GM18507 (cell line): ENCODE measurements at regions not wholly inside any gene's neighbourhood (a gene's known extent, or its start where the extent isn't known, plus 50 kb on each side); places are given as distances from the start of the nearest gene placed in this dataset.
"Not testable (repeated sequence)": the region's sequence is repeated elsewhere in the genome, so short reads cannot be mapped to it uniquely, and the experiment has no call there.

ENCODE experiments used
- DNase-seq: peaks from one replicate; pipeline ENCODE4 v3.0.0; 2011; ENCODE audit warnings: low read depth; ENCODE audit not compliant: insufficient read length; ENCODE audit errors: extremely low spot score
- FAIRE-seq: peaks from 2 replicates; lab custom pipeline; 2011; peaks lifted over from hg19 to GRCh38; lab: Jason Lieb, UNC

DNA sequence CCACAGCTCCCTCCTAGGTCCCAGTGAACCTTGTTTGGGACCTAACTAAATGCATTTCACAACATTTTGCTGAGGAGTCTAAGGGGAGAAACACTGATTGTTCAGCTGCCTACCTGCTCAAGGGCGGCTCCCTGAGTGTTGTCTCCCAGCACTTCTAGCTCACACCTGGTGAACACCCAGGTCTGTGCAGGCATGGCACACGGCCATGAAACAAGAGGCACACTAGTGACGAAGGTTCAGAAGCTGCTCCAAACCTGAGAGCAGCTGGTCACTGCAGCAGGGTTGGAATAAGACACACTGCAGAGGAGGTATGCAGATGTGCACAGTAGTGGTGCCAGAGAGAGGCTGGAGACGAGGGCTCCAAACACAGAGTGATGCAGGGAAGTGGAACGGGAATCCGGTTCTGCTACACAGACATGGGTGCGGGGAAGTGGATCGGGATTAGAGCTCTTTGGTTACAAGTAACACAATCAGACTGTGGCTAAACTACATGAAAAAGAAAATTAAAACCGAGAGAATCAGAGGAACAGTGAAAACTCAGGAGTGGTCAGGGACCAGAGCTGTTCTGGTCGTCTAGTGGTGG is 486.1 kb upstream of the CDH4 start:
- FAIRE-seq (no peak), DNase-seq (no peak)

DNA sequence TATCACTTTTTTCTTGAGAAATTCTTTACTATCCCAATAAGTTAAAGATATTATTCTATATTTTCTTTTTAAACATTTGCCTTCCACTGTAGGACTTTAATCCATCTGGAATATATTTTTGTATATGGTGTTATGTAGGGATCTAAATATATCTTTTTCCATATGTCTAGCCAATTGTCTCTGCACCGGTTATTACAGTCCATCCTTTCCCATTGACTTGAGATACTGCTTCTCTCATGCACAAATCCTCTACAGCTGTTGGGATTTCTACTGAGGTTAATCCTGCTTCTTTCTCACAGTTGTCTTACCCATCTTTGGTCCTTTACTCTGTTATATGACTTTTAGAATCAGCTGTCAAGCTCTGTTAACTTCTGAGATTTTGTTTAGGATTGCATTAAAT is 483.8 kb upstream of the CDH4 start:
- FAIRE-seq (no peak), DNase-seq (no peak)

DNA sequence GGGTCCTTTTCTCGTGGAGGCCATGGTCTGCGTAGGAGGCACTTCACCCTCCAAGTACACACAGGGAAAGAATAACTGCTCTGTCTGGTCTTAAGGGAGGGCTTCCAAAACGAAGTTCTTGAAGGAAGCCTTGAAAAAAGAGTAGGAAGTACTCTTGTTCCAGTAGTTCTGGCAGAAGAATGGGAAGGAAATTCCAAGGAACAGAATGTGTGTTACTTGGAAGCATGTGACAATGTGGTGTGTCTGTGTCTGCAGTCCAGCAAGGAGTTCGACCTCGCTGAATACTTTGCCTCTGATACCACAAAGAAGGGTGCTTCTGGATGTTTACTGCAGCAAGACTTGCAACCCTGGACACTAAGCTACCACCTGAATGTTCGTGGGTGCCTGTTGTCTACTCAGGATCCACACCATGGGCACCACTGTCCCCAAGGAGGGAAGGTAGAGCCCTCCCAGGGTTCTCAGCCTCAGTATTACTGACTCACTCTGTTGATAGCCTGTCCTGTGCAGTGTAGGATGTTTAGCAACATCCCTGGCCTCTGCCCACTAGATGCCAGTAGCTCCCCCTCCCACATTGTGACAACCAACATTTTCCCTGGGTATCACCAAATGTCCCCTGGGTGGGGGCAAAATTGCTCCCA is 471.6 kb upstream of the CDH4 start:
- no peak for DNase-seq
- FAIRE-seq: no peak

DNA sequence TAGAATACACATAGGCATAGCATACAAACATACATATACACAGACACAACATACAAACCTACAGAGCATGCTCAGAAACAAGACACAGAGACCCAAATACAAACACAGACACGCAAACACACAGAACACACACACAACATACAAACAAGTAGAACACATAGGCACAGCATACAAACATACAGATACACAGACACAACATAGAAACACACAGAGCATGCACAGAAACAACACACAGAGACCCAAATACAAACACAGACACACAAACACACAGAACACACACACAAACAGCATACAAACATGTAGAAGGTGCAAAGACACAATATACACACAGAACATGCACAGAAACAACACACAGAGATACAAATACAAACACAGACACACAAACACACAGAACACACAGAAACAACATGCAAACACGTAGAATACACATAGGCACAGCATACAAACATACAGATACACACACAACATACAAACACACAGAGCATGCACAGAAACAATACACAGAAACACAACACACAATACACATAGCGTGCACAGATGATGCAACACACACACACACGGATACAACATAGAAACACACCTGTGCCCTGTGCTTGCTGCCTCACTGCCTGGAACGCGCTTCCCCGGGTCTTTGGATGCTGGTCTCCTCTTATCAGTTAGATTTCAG is 469.0 kb upstream of the CDH4 start:
- FAIRE-seq (no peak), DNase-seq (no peak)

DNA sequence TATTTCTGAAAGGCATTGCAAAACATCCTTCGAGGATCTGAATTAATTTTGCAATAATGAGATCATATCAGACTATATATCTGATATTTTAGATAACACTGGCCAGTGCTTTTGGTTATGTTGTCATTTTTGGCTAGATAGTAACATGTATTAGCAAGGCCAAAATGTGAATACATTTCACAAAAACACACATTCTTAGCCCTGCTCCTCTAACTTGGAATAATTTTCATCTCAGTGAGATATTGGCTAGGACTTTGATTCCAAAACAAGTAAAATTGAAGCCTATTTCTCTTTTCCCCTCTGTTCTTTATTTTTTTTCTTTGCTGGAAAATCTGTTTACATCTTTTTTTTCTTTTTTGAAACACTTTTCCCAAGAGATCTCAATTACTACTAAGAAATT is 466.8 kb upstream of the CDH4 start:
- no peak for FAIRE-seq

DNA sequence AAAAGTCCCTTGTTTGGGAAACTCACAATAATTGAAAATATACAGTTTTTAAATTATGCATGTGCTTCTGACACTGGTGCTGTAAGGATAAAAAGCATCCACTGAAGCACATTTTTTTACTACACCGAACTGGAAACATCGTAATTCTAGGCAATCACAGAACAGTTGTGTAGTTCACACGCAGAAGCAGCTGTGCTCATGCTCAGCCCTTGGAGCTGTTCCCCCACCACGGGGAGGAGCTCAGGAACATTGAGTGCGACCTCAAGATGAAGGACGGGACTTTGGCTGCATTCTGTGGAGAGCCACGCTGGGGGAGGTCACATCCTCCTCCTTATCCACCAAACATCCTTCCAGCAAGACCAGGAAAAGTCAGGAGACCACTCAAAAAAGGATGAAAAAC is 466.3 kb upstream of the CDH4 start:
- DNase-seq (no peak), FAIRE-seq (no peak)

More for the DNA sequence above, 466.8 kb upstream of the CDH4 start:
- no peak for DNase-seq

DNA sequence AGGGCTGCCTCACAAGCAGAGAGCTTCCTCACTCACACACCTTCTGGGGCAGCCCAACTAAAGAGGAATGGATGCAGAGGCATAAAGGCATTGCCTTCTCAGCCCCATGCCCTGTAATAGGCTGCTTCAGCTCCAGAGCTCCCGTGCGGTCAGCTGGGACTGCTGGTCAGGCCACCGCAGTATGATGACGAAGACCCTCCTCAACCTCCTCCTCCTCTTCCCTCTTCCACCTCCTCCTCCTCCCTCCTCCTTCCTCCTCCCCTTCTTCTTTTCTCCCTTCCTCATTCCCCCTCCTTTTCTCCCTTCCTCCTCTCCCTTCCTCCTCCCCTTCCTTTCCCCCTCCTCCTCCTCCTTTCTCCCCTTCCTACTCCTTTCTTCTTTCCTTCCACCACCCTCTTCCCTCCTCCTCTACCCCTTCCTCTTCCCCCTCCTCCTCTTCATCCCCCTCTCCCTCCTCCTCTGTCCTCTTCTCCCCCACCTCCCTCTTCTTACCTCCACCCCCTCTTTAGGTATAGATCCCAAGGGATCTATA is 465.3 kb upstream of the CDH4 start:
- FAIRE-seq: no peak
- DNase-seq: no peak

DNA sequence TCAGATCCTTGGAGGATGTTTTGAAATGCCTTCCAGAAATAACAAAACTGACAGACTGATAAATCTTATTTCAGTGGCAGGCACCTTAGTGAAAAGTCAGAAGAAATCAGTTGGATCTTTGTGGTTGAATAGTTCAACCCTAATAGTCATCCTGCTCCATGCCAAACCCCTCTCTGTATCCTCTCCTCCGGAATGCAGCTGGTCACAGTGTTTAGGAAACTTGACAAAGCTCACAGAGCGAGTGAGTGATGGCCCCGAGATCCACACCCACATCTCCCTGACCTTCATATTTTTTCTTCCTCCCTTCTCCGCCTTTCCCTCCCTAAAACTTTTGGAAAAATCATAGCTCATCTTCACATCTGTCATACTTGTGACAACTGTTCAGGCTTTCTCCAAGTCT is 464.8 kb upstream of the CDH4 start:
- no peak for FAIRE-seq
- no peak for DNase-seq

DNA sequence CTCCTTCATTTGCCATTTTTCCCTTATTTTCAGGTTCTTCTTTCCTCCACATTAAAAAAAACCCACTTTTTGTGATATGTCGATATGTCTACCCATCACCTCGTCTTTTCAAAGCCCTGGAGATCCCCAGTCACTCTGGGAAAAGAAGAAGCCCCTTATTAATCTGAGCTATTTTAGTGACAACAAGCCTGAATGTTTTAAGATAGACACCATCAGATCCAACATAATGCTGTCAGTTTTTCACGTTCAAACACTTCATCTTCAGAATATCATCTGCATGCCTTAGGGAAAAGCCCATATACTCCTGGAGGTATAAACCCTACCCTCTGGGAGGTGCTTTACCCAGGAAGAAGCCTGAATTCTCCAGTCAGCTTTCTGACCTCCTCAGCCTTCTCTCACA is 464.0 kb upstream of the CDH4 start:
- FAIRE-seq (no peak), DNase-seq (no peak)

DNA sequence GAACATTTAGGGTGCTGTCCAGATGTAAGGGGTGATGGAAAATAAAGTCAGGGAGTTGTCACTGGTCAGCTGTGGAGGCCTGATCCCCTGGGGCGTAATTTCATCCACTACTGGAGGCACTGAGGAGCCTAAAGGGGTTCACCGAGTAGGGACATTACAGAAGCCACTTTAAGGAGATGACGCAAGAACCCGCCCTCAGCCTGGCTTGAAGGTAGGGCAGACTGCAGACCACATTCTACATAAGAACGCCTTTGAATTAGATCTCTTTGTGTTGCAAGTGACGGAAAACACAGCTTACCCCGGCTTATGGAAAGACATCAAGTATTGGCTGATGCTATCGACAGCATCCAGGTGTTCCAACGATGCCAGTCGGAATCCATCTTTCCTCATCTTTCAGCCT is 462.7 kb upstream of the CDH4 start:
- DNase-seq (no peak), FAIRE-seq (no peak)

DNA sequence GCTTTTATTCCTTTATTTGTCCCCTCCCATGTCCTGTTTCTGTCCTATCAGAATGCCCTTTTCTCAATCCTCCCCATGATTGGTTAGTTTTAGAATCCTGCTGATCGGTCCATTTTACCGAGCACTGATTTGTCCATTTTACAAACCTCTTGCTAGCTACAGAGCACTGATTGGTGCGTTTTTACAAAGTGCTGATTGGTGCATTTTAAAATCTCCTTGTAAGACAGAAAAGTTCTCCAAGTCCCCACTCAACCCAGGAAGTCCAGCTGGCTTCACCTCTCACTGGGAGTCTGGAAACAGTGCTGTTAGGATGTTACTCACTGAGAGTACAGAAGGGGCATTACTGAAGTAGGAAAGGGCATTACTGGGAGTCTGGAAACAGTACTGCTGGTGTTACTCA is 461.7 kb upstream of the CDH4 start:
- DNase-seq, FAIRE-seq: not testable (repeated sequence)

DNA sequence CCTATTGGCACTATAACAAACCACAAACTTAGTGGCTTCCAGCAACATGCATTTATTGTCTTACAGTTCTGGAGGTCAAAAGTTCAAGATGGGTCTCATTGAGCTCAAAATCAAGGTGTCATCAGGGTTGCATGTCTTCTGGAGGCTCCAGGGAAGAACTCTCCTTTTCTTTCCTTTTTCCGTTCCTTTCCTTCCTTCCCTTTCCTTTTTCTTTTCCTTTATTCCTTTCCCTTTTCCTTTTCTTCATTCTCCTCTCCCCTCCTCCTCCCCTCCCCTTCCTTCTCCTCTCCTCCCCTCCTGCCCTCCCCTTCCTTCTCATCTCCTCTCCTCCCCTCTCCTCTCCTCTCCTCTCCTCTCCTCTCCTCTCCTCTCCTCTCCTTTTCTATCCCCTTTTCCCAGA is 460.2 kb upstream of the CDH4 start:
- DNase-seq: no peak
- FAIRE-seq: no peak

DNA sequence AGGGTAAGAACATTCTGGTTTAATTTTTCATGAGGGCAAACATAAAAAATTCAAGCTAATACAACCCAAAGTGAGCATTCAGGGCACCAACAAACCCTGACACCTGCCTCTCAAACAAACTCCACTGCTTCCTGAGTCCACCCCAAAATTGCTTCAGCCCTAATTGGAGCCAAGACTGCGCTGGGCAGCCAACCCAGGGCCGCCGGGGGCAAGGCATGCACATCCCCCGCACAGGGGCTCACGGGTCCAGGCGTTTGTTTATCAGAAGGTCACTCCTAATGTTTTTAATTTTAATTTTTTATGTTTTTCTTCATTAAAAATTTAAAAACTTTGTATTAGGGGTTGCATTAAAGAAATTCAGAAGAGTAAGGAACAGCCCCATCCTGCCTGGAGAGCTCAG is 459.1 kb upstream of the CDH4 start:
- no peak for FAIRE-seq
- no peak for DNase-seq

DNA sequence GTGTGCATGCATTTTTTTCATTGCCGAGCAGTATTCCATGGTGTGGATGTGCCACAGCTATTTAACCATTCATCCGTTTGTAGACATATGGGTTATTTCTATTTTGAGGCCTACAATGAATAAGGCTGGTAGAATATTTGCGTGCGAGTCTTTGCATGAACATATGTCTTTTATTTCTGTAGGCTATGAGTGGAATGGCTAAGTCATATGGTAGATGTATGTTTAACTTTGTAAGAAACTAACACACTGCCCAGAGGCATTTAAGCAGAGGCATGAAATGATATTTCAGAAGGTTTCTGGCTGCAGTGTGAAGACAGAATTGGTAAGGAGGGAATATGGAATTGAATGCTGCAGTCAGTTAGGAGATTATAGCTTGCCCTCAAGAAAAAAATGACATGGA is 457.4 kb upstream of the CDH4 start:
- DNase-seq: no peak
- no peak for FAIRE-seq

DNA sequence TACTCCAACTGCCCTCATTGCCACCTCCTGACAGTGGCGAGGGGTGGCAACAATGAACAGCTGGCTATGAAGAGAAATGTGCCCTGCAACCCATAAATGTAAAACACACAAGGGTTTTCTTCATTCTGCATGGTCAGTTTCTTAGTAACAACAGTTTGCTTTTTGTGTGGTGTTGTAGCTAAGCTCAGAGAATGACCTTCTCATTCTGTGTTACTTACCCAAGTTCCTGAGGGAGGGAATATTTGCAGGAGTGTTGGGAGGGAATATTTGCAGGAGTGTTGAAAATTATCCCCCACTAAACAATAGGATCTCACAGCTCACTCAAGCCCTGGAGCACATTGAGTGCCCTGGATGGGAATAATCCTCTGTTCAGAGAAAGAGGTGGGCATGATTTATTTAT is 456.4 kb upstream of the CDH4 start:
- FAIRE-seq: no peak
- no peak for DNase-seq

DNA sequence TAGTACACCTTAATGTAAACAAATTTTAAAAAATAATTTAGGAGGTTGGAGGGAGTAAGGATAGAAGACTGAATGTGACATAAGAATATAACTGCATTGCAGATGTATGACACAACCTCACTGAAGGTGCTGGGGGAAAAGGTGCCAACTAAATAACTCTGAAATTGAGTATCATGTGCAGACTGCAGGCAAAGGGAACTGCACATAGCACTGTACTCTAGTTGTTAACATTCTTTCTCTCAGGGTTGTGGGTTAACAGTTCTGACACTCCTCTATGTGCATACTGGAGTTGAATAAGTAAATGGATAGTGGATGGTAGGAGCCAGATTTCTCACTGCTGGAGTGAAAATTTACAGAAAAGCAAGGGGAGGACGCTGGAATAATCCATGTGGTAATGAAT is 451.9 kb upstream of the CDH4 start:
- FAIRE-seq (no peak), DNase-seq (no peak)

DNA sequence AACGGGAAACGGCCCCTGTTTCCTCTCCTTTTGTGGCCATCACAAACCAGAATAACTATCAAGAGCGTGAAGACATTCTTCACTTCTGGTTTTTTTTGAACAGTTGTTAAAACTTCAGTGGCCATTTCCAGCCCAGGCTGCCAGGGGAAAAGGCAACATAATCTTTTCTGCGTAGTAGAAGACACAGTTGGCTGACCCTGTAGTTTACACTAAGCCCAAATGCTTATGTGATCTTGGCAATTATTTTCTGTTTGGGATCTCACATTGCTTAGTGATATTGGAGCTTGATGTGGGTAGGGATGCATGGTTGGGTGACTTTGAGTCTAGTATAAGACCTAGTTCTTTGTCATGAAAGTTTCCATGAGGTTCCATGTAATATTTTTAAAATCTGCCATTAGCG is 449.4 kb upstream of the CDH4 start:
- FAIRE-seq (no peak), DNase-seq (no peak)

DNA sequence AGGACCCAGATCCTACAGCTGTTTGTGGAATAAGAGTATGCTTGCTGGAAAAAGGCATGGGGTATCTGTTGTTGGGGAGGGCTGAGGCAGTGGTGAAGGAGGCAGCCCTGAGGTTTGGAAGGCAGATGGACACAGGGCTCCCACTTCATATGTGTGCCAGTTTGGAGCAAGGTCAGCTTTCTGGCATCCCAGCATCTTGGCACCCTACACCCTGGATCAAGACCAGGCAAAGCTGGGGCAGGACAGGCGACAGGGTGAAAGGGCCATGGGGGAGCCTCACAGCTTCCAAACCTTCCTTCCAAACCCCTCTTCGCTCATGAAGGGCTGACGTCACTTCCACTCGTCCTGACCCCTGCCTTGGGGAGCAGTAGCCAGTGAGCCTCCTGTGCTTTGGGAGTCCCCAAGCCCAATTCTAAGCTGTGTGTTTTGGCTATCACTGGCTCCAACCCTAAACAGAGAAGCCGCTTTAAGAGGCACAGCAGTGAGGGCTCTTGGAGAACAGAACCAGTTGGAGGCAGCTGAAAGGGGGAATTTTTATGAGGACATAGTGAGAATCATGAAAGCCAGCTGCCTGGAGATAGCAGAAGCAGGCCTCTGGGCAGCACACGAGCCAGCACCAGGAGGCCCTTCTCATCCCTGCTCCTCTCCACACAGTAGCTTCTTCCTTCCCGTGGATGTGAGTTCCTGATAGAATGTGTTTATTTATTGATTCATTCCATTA is 448.6 kb upstream of the CDH4 start:
- FAIRE-seq: no peak
- DNase-seq: no peak

DNA sequence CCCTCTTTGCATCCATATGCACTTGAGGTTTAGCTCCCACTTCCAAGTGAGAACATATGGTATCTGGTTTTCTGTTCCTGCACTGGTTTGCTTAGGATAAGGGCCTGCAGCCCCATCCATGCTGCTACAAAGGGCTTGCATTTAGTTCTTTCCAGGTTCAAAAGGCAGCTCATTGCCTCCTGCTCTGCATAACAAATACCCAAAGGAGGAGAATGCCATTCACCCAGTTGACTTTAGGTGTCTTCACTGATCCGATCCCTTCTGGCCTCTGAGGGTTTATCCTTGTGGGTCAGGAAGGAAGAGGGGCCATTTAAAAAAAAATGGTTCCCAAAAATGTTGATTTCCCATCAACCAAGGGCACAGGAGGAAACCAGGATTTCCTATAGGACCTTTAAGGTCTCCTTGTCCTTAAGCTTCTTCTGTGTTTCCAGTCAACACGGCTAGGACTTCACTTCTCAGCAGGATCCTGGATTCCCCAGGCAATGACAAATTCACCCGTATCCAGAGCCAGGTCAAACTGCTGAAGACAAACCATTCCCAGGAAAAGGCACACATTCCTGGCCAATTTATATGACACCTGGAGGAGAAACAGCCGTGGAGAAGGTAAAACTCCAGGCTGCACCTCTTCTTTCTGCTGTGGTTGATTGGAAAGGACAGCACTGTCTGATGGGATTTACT is 447.7 kb upstream of the CDH4 start:
- no peak for DNase-seq
- no peak for FAIRE-seq
